AG09309 (cell line): ENCODE measurements at regions not wholly inside any gene's neighbourhood (a gene's known extent, or its start where the extent isn't known, plus 50 kb on each side); places are given as distances from the start of the nearest gene placed in this dataset.
A peak's percentile ranks its signal among the peaks of the same experiment; 100 is the strongest.

Experiments
- DNase-seq: peaks from one replicate; pipeline ENCODE4 v3.0.0-alpha.2; 2010; ENCODE audit warnings: low read depth
- H3K4me3 ChIP-seq: 2 replicates; pipeline ENCODE4 v1.5.1; 2011; ENCODE audit warnings: mild to moderate bottlenecking, low read depth, low read length, moderate library complexity; ENCODE audit not compliant: control insufficient read depth
- CTCF ChIP-seq: IDR thresholded peaks from 2 replicates; pipeline ENCODE4 v1.5.1; 2011; ENCODE audit warnings: mild to moderate bottlenecking, low read depth, low read length, inconsistent platforms; ENCODE audit not compliant: insufficient read depth, control insufficient read depth; ENCODE audit errors: missing control alignments

DNA sequence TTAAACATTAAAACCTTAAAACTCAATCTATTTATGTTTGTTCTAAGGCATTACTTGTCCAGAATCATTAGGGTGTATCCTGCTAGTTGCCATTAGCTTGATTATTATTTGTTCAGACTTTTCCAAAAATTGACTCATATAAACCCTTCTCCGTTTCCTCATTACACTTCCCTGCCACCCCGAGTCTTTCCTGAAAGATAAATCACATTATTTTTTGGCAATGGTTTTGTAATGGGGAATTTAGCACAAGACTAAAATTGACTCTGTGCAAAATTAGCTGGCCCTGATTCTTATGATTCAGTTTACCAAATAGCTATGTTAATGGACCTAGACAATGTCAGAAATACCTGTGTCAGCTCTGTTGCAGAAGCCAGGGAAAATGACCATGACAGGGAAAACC, 112.2 kb upstream of the NT5C1B start:
- no peak overlapping the region for H3K4me3 ChIP-seq
- no peak for TF ChIP-seq CTCF
- DNase-seq = no peak

DNA sequence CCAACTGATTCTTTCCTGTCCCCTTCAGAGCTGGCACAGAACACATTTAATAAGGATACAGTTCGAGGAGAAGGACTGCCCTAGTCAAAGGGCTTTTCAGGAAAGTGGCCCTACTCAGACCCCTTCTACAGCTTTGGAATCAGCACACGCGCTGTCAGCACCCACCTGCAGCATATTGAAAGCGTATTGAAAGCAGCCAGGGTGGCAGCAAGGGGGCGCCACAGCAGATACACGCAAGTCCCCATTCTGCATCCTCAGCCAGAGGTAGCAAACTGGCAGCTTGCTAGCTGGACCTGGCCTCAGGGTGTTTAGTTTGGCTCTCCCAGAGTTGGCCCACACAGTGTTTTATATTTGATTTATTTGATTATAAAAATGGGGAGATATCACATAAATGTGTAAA, 101.0 kb upstream of the NT5C1B start:
- no peak overlapping the region for H3K4me3 ChIP-seq
- TF ChIP-seq CTCF = peak; percentile 14
- no peak for DNase-seq

GRCh38 chr2:18684206-18685038, 95.1 kb upstream of the NT5C1B start:
- TF ChIP-seq CTCF = no peak
- no peak overlapping the region for H3K4me3 ChIP-seq
- peak; percentile 96 for DNase-seq

GRCh38 chr2:18682681-18683080, 93.3 kb upstream of the NT5C1B start:
- no peak overlapping the region for H3K4me3 ChIP-seq
- DNase-seq = no peak
- no peak for TF ChIP-seq CTCF

- TF ChIP-seq CTCF = no peak
- DNase-seq = no peak
- H3K4me3 ChIP-seq = no peak overlapping the region
Observed at GRCh38 chr2:18677280-18677679, 87.9 kb upstream of the NT5C1B start.

GRCh38 chr2:18674309-18674708, 84.9 kb upstream of the NT5C1B start:
- DNase-seq = no peak
- H3K4me3 ChIP-seq = no peak overlapping the region
- TF ChIP-seq CTCF = no peak
